KBM-7 (cell line): ENCODE measurements at regions not wholly inside any gene's neighbourhood (a gene's known extent, or its start where the extent isn't known, plus 50 kb on each side); places are given as distances from the start of the nearest gene placed in this dataset.
"Not testable (repeated sequence)": the region's sequence is repeated elsewhere in the genome, so short reads cannot be mapped to it uniquely, and the experiment has no call there.

Source experiments
- DNase-seq: peaks from one replicate; pipeline ENCODE4 v3.0.0-alpha.2; 2015
- in situ Hi-C: fragments of 300-500 bp; cut with MboI; formaldehyde crosslinking; loops from 2 replicates; pipeline ENCODE4 v1.14.3; 2020; ENCODE audit warnings: low sequenced_read_pairs, low pct_unique_long_range_greater_than_20kb, mixed read lengths

DNA sequence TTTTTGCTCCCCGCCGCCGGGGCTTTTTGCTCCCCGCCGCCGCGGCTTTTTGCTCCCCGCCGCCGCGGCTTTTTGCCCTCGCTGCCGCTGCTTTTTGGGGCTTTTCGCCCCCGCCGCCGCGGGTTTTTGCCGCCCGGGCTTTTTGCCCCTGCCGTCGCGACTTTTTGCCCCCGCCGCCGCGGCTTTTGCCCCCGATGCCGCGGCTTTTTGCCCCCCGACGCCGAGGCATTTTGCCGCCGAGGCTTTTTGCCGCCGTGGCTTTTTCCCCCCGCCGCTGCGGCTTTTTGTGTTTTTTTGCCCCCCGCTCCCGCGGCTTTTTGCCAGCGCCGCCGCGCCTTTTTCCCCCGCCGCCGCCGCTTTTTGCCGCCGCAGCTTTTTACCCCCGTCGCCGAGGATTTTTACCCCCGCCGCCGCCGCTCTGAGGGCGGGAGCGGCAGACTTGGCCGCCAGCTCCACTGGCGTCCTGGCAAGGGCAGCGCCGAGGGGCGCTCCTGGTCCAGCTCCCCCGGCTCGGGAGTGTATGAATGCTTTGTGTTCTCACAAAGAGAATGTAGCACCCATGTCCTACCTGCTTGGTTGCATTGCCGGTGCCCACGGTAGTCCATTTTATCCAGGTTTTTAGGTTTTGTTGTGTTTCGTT, 151.7 kb downstream of the KCNJ18 start:
- in situ Hi-C loops: no loop called here
- DNase-seq: no peak

DNA sequence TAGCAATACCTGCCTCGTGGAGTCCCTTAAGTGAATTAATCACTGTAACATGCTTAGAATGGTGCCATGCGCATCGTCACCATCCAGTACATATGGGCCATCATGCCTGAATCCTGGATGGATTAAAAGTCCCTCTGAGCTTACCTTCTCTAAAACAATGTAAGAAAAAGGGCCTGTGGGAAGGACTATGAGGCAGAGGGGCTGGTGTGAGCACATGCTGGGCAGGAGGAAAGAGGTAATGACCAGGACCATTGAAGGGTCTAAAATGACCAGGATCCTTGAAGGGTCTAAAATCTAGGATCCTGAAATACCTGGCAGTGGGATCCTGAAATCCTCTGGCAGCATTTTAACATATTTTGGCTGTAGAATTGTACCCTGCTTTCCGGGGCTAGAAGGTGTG, 156.2 kb downstream of the KCNJ18 start:
- DNase-seq: not testable (repeated sequence)

DNA sequence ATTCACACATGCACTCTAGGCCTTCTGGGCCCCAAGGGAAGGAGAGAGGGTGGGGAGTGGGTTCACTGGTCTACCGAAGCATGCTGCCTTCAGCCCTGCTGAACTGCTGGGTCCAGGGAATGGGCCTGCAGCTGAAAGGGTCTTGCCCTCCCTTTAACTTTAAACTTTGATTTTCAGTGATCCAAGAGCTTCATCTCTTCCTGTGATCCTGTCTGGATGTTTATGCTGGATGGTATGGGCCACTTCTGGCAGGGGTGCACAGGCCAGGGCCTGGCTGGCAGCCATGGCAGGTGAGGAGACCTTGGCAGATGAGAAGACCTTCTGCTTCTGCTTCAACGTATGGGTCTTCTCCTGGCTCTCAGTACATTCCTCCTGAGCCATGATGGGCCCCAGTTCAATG, 156.7 kb downstream of the KCNJ18 start:
- DNase-seq, in situ Hi-C loops: not testable (repeated sequence)

More for the DNA sequence above, 156.2 kb downstream of the KCNJ18 start:
- in situ Hi-C loops: not testable (repeated sequence)

DNA sequence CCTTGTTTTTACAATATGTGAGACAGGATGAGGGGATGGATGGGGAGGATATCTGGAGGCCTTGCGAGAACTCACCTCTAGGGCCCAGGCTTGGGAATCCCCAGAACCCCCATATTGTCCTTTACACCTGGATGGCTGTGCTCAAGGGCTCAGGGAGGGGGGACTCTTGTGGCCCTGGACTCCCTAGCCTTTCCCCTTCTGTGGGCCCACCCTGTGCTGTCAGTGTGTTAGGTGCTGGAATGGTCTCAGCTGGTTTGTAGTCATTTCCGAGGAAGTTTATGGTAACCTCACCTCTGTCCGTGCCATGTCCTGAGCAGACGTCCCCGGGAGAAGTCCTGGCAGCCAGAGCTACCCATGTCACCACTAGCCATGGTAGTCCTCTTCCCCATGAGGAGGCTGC, 158.3 kb downstream of the KCNJ18 start:
- in situ Hi-C loops, DNase-seq: not testable (repeated sequence)
